Endodermal cell (in vitro differentiated cells): ENCODE measurements at regions not wholly inside any gene's neighbourhood (a gene's known extent, or its start where the extent isn't known, plus 50 kb on each side); places are given as distances from the start of the nearest gene placed in this dataset.

Experiments
- DNase-seq: peaks from one replicate; pipeline ENCODE4 v3.0.0-alpha.2; 2017
- H3K27ac ChIP-seq: 2 replicates; pipeline ENCODE4 v1.5.1; 2013; ENCODE audit warnings: mild to moderate bottlenecking, low read depth, low read length, moderate library complexity
- H3K27me3 ChIP-seq: 2 replicates; pipeline ENCODE4 v1.6.1; 2013; ENCODE audit warnings: mild to moderate bottlenecking, low read length, moderate library complexity; ENCODE audit not compliant: insufficient read depth, control insufficient read depth, poor library complexity, severe bottlenecking
- H3K36me3 ChIP-seq: 2 replicates; pipeline ENCODE4 v1.7.0; 2013; ENCODE audit warnings: mild to moderate bottlenecking, low read length, moderate library complexity; ENCODE audit not compliant: control insufficient read depth, insufficient read depth
- H3K4me1 ChIP-seq: one replicate; pipeline ENCODE4 v1.7.0; 2013; ENCODE audit warnings: low read length; ENCODE audit not compliant: control insufficient read depth, insufficient read depth
- H3K4me3 ChIP-seq: 2 replicates; pipeline ENCODE4 v1.5.1; 2013; ENCODE audit warnings: mild to moderate bottlenecking, low read length, moderate library complexity
- H3K9ac ChIP-seq: 2 replicates; pipeline ENCODE4 v1.6.1; 2013; ENCODE audit warnings: mild to moderate bottlenecking, low read length, moderate library complexity; ENCODE audit not compliant: poor library complexity, severe bottlenecking; ENCODE audit errors: extremely low read depth
- H3K9me3 ChIP-seq: 2 replicates; pipeline ENCODE4 v1.6.1; 2013; ENCODE audit warnings: mild to moderate bottlenecking, low read length, moderate library complexity; ENCODE audit not compliant: control insufficient read depth
- H3K27ac Mint-ChIP-seq: 2 replicates; pipeline ENCODE4 v1.8.0; 2020; ENCODE audit warnings: mixed read lengths
- H3K27me3 Mint-ChIP-seq: 2 replicates; pipeline ENCODE4 v1.8.0; 2021; ENCODE audit warnings: mild to moderate bottlenecking, mixed read lengths; ENCODE audit not compliant: insufficient read depth
- H3K36me3 Mint-ChIP-seq: 2 replicates; pipeline ENCODE4 v1.8.0; 2020; ENCODE audit warnings: low read depth, mixed read lengths
- H3K4me1 Mint-ChIP-seq: 2 replicates; pipeline ENCODE4 v1.8.0; 2020; ENCODE audit warnings: mixed read lengths
- H3K4me3 Mint-ChIP-seq: 2 replicates; pipeline ENCODE4 v1.8.0; 2020; ENCODE audit warnings: mild to moderate bottlenecking, moderate library complexity, mixed read lengths
- H3K9me3 Mint-ChIP-seq: 2 replicates; pipeline ENCODE4 v1.8.0; 2020; ENCODE audit warnings: mild to moderate bottlenecking, mixed read lengths
- WGBS, 2 experiments: methylation state at CpG; one replicate each; pipeline versions ENCODE4 v1.1.5 to v1.1.7; 2013; ENCODE audit warnings: missing lambda C conversion rate in 2 of 2, mixed read lengths in 1 of 2; ENCODE audit not compliant: insufficient coverage in 1 of 2, insufficient read length in 1 of 2; 5-methylcytosine and 5-hydroxymethylcytosine counted together
- TF ChIP-seq, protein P1 (sequence below): fragments of 200-600 bp; sonication (generic); conservative IDR thresholded peaks from 2 replicates; pipeline ENCODE4 v1.5.0; 2021; ENCODE audit warnings: antibody characterized with exemption, mild to moderate bottlenecking

GRCh38 chr2:160679686-160680085 is 186.1 kb upstream of the RBMS1 start:
- DNase-seq: no peak
- no peak overlapping the region for H3K4me3 Mint-ChIP-seq
- H3K27ac ChIP-seq: no peak overlapping the region
- no peaks in the 10 kb centered on the region for H3K36me3 ChIP-seq
- no peak overlapping the region for H3K9ac ChIP-seq
- H3K4me3 ChIP-seq: no peak overlapping the region
- H3K27me3 Mint-ChIP-seq: no peaks in the 10 kb centered on the region
- no peaks in the 10 kb centered on the region for H3K27me3 ChIP-seq
- no peaks in the 10 kb centered on the region for H3K4me1 ChIP-seq
- H3K36me3 Mint-ChIP-seq: no peaks in the 10 kb centered on the region
- H3K4me1 Mint-ChIP-seq: no peaks in the 10 kb centered on the region
- no peak overlapping the region for H3K27ac Mint-ChIP-seq
- H3K9me3 Mint-ChIP-seq: peaks cover 2% of the 10 kb centered on the region
- TF ChIP-seq, protein P1, sequence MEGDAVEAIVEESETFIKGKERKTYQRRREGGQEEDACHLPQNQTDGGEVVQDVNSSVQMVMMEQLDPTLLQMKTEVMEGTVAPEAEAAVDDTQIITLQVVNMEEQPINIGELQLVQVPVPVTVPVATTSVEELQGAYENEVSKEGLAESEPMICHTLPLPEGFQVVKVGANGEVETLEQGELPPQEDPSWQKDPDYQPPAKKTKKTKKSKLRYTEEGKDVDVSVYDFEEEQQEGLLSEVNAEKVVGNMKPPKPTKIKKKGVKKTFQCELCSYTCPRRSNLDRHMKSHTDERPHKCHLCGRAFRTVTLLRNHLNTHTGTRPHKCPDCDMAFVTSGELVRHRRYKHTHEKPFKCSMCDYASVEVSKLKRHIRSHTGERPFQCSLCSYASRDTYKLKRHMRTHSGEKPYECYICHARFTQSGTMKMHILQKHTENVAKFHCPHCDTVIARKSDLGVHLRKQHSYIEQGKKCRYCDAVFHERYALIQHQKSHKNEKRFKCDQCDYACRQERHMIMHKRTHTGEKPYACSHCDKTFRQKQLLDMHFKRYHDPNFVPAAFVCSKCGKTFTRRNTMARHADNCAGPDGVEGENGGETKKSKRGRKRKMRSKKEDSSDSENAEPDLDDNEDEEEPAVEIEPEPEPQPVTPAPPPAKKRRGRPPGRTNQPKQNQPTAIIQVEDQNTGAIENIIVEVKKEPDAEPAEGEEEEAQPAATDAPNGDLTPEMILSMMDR: no peak
- WGBS, 2 experiments: 96 to 97% methylated on average over 4 to 7 of the region's 7 CpGs
- H3K9me3 ChIP-seq: peaks cover 14% of the 10 kb centered on the region

GRCh38 chr2:160680294-160680693 is 186.7 kb upstream of the RBMS1 start:
- TF ChIP-seq, protein P1: no peak
- Histone ChIP-seq H3K36me3 (no peaks in the 10 kb centered on the region), H3K4me1 (no peaks in the 10 kb centered on the region), H3K4me3 (no peak overlapping the region), H3K27ac (no peak overlapping the region), H3K9ac (no peak overlapping the region), H3K27me3 (no peaks in the 10 kb centered on the region), H3K9me3 (peaks cover 10% of the 10 kb centered on the region)
- DNase-seq: no peak
- no peaks in the 10 kb centered on the region for H3K9me3 Mint-ChIP-seq
- H3K4me1 Mint-ChIP-seq: no peaks in the 10 kb centered on the region
- H3K27ac Mint-ChIP-seq: no peak overlapping the region
- no peaks in the 10 kb centered on the region for H3K27me3 Mint-ChIP-seq
- H3K4me3 Mint-ChIP-seq: no peak overlapping the region
- H3K36me3 Mint-ChIP-seq: no peaks in the 10 kb centered on the region

DNA sequence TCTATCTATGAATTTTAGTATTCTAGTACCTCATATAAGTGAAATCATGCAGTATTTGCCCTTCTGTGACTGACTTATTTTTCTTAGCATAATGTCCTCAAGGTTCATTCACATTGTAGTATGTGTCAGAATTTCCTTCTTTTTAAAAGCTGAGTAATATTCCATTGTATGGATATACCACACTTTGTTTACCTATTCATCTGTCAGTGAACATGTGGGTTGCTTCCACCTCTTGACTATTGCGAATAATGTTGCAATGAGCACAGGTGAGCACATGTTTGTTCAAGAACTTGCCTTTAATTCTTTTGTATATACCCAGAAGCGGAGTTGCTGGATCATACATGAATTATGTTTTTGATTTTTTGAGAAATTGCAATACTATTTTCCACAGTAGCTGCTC is 187.4 kb upstream of the RBMS1 start:
- Mint-ChIP-seq H3K27ac (no peak overlapping the region), H3K27me3 (no peaks in the 10 kb centered on the region), H3K9me3 (no peaks in the 10 kb centered on the region), H3K36me3 (no peaks in the 10 kb centered on the region), H3K4me1 (no peaks in the 10 kb centered on the region), H3K4me3 (no peak overlapping the region)
- Histone ChIP-seq H3K4me1 (no peaks in the 10 kb centered on the region), H3K4me3 (peak overlapping the region; percentile 45), H3K36me3 (no peaks in the 10 kb centered on the region), H3K9me3 (peaks cover 10% of the 10 kb centered on the region), H3K27ac (no peak overlapping the region), H3K27me3 (no peaks in the 10 kb centered on the region), H3K9ac (no peak overlapping the region)
- TF ChIP-seq, protein P1: no peak
- no peak for DNase-seq
- 95 to 100% methylated on average over 1 to 2 of the region's 2 CpGs for WGBS, 2 experiments
